Stimulated activated CD4-positive, alpha-beta T cell treated with anti-CD3 and anti-CD28 coated beads, Interleukin-2, amount 100 ng/mL, for 24 hours (primary cell): ENCODE measurements at regions not wholly inside any gene's neighbourhood (a gene's known extent, or its start where the extent isn't known, plus 50 kb on each side); places are given as distances from the start of the nearest gene placed in this dataset.
"Not testable (repeated sequence)": the region's sequence is repeated elsewhere in the genome, so short reads cannot be mapped to it uniquely, and the experiment has no call there.

ENCODE experiments used
- DNase-seq, 2 donors: peaks; one replicate each; pipeline ENCODE4 v3.0.0-alpha.2; 2020

DNA sequence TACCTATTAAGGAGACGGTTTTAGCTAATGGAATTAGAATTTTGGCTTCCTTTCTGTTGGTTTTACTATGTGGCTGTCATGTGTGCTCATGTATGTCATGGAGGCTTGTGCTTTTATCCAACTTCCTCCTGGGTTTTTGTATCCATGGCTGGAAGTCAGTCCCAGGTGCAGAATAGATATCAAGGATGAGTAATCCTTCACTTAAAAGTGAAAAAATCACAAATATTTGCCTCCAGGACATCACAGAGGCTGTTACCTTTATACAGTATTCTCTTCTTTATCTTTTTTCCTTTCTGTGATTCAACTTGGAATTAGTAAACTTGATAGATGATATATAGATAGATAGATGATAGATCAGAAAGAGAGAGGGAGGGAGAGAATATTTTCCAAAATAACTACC lies 706.8 kb downstream of the GALC start:
- DNase-seq: no peak

DNA sequence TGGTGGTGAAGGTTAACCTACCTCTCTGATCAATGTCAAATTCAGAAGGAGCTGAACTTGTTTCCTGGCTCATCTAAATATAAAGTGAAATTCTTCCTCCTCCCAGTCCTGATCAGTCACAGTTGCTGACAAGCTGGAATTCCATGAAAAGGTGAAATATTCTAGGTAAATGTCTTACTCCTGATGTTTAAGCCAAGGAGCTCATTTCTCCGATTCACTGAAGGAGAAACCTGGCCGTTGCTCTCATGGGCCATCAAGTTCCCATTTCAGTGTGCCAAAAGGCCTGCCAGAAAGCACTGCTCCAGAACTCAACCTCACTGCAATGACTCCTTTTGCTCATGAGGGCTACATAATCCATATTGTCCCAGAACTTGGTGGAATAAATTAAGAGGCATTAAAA lies 707.5 kb downstream of the GALC start:
- no peak for DNase-seq

DNA sequence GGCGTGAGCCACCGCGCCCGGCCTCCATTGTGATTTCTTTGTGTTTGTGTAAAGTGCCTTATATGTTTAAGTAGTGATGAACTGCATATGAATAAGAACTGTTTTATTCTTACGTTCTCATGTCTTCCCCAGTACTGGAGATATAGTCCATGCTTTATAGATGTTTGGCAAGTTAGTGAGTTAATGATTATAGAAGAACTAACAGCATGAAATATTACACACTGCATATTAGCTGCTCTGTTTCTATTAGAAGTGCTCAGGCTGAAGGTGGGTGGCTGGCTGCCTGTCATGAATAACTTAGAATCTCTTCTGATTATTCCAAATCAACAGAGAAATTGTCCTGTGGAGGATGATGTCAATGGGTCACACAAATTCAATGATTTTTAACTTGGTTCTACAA lies 709.4 kb downstream of the GALC start:
- DNase-seq: no peak

DNA sequence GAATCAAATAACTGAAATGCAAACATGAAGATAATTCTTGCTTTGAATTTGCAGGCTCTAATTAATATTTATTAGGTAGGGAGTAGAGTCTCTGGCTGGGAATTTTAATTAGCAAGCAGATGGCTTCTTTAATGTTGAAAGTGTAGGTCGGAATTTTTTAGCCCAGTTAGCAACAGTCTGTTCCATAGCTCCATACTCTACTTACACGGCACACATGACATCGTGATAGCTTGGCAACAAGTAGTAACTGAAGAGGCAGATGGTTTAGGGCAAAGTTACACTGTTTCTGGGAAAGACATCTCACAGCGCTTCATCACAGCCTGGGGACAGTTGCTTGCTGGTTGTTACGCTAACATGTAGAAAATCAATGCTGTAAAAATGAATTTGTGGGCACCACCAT lies 710.7 kb downstream of the GALC start:
- no peak for DNase-seq

DNA sequence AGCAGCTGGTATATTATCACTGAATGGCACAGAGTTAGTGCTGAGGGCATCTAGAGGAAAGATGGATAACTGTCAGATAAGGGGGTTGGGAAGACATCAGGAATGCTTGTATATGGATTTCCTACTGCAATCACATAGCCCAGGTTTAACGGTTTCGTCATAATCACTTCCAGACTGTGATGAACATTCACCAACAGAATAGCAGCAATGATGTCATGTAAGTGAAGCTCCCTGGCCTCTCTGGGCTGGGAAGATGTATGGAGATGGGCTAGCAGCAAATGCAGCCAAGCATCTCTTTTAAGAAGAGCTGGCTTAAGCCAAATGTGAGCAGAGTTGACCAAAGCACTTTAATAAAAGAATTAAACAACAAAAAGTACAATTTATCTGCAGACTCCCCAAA lies 714.6 kb downstream of the GALC start:
- DNase-seq: no peak

DNA sequence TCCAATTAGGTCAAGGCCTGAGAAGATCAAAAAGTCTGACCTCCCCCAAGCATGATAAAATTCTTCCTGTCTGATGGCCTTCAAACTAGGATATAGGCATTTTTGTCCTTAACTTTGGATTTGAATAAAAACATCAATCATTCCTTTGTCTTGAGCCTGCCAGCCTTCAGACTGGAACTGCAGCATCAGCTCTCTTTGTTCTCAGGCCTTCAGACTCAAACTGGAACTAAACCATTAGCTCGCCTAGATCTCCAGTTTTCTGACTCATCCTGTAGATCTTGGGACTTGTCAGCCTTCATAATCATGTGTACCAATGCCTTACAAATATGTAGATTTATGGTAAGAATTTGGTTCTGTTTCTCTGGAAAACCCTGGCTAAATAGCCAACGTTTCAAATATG lies 721.7 kb downstream of the GALC start:
- no peak for DNase-seq

DNA sequence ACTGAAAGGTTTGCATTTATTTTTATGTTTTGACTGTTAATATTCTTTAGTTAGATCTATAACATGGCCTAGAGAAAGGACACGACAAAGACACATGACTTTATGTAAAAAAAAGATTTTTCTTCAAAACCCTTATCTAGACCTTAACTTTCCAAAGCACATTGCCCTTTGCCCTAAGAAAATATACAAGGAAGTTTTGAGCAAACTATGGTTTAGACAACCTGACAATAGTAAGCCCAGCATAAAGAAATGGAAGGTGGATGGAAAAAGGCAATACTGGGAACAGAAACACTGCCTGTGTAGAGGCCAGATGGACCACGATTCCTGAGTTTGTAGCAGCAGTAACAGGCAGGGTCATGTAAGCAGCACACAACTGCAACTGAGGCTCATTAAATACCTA lies 724.0 kb downstream of the GALC start:
- DNase-seq: no peak

DNA sequence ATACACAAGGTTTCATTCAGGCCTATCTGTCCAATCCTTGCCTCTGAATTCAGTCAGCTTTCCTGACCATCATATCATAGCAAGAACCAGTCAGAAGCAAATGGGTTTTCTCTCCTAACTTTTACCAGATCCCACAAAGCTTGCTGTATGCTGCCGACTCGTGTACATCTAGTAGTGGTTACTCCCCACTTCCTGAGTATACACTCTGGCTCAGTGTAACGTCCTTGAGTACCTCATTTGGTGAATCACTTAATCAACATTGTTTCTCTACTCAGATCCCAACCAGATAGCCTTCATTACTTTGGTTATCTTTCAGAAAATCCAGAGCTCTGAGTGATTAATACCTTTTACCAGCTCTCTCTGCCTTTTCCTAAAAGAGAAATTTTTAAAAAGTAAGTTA lies 728.2 kb downstream of the GALC start:
- DNase-seq: no peak

DNA sequence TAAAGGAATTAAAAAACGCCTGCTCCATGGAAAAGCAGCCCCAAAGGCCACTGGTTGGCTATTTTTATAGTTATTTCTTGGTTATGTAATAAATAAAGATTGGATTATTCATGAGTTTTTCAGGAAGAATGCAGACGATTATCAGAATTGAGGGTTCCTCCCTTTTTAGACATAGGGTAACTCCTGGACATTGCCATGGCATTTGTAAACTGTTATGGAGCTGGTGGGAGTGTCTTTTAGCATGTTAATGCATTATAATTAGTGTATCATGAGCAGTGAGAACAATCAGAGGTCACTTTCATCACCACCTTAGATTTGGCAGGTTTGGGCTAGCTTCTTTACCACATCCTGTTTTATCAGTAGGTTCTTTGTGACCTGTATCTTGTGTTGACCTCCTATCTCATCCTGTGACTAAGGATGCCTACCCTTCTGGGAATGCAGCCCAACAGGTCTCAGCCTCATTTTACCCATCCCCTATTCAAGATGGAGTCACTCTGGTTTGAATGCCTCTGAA lies 728.7 kb downstream of the GALC start:
- DNase-seq: no peak

DNA sequence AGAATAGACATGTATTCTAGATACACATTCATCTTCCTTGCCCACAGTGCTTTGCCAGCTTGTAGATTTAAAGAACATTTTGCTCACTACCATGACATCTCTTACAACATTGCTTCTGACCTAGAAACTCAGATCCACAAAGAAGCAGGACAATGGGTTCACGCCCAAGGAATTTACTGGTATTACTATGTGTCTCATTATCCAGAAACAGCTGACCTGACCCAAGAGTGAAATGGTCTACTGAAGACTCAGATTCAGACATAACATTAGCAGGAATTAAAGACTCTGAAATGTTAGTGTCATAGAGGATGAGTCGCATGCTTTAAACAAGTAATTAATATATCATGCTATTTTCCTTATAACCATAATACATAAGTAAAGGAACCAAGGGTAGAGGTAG lies 731.4 kb downstream of the GALC start:
- no peak for DNase-seq

DNA sequence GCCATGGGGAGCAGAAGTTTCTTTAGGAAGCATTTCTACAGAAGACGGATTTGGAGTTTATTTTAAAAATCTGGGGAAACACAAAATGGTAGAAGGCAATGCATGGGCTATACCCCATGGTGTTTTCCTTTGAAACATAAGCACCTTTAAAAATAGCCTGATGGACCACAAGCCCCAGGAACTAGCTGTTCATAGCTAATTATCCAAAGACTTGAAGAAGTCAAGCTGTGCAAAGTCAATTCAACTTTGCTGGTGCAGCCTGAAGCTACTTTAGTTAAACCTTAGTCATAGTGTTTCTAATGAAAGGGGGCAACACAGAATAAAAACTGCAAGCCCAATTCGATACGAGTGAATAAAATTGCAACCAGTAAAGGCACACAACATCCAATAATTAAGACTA lies 732.5 kb downstream of the GALC start:
- DNase-seq: no peak

DNA sequence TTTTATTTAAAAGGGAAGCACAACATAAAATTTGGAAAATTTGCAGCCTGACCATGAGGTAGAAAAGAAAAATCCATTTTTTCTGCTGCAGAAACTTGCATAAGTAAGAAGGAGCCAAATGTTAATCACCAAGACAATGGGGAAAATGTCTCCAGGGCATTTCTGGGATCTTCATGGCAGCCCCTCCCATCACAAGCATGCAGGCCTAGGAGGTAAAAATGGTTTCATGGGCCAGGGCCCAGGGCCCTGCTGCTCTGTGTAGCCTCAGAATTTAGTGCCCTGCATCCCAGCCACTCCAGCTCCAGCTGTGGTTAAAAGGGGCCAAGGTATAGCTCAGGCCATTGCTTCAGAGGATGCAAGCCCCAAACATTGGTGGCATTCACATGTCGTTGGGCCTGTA lies 735.6 kb downstream of the GALC start:
- DNase-seq: no peak

DNA sequence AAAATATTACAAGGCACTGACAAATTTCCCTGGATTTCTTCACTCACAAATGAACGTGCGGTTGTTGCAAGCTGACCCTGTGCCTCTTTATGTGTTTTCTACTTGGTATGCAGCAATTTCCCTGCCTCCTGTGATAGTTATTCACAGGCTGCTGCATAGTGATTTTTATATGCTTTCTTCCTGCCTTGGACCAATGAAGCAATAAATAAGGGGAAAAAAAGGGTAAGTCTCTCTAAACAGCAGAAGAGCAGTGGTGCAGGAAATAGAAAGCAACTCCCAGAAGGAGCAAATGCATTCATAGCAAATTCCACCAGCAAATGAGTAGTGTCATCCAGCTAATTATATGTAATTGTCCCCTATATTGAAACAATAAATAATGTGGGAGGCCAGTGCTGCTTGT lies 737.9 kb downstream of the GALC start:
- DNase-seq: no peak

DNA sequence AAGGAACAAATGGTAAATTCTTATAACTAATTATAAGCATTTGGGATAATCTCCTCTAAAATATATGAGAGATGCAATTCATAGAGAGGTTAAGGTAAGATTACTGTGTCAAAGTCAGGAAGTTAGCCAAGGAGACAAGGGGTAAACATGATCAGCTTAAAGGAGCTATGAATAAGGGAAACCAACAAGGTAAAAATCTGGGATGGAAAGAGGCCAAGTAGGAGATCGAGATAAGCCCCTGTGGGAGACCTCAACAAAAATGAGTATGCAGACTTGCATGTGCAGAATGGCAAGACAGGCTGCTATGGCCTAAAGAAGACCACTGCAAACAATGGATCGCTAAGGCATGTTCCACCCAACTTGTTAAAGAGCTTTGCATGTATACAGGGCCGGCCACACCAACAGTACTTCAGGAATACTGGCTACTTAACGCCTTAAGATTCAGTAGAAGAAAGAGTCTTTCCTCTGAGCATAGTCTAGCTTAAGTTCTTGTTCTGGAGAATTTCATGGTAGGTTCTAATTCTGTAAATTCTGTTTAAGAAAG lies 738.6 kb downstream of the GALC start:
- no peak for DNase-seq

DNA sequence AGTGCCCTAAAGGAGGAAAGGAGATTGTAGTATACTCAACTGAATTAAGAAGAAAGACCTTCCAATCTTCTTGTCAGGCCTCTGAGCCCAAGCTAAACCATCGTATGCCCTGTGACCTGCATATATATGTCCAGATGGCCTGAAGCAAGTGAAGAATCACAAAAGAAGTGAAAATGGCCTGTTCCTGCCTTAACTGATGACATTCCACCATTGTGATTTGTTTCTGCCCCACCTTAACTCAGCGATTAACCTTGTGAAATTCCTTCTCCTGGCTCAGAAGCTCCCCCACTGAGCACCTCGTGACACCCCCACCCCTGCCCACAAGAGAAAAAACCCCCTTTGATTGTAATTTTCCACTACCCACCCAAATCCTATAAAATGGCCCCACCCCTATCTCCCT lies 739.2 kb downstream of the GALC start:
- DNase-seq: not testable (repeated sequence)

DNA sequence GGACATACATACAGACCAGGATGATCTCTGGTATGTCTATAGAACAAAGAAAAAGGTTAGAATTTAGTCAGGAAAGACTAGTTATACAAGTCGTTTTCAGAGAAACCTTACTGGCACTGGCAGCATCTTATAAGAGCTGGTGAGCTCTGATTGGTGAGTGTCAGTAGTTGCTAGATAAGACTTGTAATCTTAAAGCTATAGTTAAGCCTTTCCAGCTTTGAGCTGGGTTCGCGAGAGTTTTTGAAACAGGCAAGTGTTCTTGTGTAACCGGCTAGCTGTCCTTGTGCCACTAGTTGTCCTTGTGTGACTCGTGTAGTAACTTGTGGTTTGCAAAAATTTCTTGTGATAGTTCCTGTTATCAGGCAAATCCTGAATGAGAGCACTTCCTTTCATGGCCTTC lies 740.9 kb downstream of the GALC start:
- no peak for DNase-seq

DNA sequence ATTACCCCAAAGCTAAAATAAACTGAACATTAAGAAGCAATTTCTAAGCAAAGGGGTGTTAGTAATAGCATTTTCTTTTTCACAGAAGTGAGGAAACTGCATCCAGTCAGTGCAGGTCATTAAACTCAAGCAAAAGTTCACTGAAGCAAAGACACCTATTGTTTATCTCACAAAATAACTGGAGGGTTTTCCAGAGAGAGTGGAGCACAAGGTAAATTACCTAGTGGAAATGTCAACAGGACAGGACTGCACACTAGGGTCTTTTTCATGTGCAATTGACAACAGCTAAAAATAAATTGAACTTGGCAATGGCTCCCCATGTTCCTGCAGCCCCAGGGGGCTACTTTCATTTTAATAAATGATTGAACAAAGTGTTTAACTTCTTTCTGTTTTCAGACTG lies 742.0 kb downstream of the GALC start:
- DNase-seq: no peak

DNA sequence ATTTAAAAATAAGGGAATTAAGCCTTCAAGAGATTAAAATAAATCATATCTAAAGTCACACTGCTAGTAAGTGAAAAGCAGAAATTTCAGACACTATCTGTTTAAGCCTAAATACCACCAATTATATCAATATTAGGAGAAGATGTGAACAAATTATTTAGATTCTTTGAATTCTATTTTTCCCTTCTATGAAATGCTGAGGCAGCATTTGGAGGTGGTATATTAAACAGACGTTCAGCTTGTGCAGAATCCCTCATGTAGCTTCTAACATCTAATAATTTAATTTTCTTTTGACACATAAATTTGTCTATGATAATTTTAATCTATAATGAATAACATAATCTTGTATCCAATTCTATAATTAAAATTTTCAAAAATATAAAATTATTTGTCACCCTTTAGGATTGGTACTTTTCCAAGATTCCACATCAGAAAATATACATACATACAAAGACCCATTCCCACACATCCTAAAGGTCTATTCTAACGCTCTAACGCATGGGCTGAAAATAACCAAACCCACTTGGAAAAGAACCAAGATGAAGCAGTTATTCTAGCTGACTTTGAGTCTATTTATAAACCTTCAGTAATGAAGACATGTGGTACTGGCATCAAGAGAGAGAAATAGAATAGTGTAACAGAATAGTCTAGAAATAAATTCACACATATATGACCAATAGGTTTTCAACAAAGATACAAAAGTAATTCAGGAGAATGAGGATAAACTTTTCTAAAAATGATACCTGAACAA lies 751.8 kb downstream of the GALC start:
- no peak for DNase-seq

DNA sequence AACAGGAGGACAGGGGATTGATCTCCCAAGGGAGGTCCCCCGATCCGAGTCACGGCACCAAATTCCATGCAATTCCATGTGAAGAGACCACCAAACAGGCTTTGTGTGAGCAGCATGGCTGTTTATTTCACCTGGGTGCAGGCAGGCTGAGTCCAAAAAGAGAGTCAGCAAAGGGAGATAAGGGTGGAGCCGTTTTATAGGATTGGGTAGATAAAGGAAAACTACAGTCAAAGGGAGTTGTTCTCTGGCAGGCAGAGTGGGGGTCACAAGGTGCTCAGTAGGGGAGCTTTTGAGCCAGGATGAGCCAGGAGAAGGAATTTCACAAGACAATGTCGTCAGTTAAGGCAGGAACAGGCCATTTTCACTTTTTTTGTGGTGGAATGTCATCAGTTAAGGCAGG lies 752.7 kb downstream of the GALC start:
- DNase-seq: not testable (repeated sequence)

DNA sequence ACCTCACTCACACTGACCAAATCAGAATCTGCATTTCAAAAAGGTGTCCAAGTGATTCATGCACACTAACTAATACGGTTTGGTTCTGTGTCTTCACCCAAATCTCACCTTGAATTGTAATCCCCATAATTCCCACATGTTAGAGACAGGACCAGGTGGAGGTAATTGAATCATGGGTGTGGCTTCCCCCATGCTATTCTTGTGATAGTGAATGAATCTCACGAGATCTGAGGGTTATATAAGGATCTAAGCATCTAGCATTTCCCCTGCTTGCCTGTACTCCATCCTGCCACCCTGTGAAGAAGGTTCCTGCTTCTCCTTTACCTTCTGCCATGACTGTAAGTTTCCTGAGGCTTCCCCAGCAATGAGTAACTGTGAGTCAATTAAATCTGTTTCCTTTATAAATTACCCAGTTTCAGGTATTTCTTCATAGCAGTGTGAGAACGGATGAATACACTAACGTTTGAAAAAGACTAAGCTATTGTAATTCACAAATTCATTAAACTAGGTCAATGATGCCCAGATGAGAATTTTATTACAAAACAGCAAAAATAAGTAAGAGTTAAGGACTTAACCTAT lies 759.1 kb downstream of the GALC start:
- no peak for DNase-seq

DNA sequence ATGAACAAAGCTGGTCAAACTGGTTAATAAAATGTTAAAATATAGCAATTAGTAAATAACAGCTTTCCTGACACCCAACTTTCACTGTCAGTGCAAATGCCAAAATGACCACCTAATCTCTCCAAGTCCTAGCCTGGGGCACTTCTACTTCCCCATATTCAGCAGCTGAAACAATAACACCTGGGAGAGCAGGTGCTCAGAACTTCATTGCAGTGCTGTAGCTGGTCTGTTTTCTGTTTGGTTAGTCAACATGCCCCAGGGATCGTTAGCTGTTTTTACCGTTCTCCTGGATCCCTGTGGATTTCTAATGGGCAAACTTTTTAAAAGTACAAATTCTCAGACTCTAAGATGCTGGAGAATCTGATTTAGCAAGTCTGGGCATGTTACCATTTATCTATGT lies 759.7 kb downstream of the GALC start:
- no peak for DNase-seq

DNA sequence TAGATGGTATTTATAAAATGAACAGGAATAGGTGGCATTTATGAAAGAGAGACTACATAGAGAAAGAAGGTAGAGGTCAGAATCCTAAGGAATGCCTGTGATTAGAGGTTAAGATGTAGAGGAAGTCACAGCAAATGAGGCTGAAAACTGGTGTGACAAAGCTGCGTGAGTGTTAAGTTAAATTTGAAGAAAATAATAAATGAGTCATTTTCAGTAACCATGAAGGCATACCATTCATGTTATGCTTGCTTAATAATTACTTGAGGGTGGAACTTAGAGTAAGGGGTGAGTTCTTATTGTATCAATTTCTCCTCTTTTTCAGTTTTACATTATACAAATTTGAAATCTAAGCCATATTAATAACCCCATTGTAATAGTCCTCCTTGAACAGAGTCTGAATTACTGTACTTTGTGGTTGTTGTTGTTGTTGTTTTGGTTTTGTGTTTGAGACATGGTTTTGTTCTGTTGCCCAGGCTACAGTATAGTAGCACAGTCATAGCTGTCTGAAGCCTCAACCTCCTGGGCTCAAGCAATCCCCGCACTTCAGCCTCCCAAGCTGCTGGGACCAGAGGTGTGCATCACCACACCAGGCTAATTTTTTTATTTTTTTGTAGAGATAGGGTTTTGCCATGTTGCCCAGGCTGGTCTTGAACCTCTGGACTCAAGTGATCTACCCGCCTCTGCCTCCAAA lies 761.5 kb downstream of the GALC start:
- no peak for DNase-seq

DNA sequence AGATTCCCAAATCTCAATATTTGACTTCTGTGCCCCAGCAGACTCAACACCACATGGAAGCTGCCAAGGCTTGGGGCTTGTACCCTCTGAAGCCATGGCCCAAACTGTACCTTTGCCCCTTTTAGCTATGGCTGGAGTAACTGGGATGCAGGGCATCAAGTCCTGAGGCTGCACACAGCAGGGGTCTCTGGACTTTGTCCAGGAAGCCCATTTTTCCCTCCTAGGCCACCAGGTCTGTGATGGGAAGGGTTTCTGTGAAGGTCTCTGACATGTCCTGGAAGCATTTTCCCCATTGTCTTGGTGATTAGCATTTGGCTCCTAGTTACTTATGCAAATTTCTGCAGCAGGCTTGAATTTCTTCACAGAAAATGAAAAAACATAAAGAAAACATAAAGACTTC lies 762.3 kb downstream of the GALC start:
- no peak for DNase-seq

DNA sequence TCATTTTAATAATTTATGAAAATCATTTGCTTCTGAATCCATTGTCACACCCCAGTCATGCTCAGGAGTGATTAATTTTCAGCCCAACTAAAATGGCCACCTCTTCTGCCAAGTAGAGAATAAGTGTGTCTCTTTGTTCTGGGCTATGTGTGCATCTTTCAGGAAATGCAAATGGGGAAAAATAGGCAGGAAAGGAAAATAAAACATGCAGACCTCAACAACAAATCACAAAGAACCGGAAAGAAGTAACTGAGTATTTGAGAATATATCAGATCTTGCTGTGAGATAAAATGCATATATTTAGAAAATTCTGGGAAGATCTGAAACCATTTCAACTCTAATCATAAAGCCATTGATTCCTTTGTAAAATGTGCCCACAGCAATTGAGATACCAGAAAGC lies 763.9 kb downstream of the GALC start:
- DNase-seq: no peak
